Loucy (cell line): ENCODE measurements at regions not wholly inside any gene's neighbourhood (a gene's known extent, or its start where the extent isn't known, plus 50 kb on each side); places are given as distances from the start of the nearest gene placed in this dataset.

Experiments
- EZH2phosphoT487 ChIP-seq: fragments of 200-600 bp; IDR thresholded peaks from 2 replicates; pipeline ENCODE4 v1.6.1; 2018; ENCODE audit warnings: antibody characterized with exemption, mild to moderate bottlenecking, moderate library complexity, borderline replicate concordance
- TF ChIP-seq, protein P1 (sequence below): fragments of 200-600 bp; sonication (generic); conservative IDR thresholded peaks from 2 replicates; pipeline ENCODE4 v1.5.1; 2014; ENCODE audit warnings: mild to moderate bottlenecking, antibody characterized with exemption, low read length

GRCh38 chr16:63592852-63593251, 1529.0 kb downstream of the CDH11 start:
- TF ChIP-seq, protein P1, sequence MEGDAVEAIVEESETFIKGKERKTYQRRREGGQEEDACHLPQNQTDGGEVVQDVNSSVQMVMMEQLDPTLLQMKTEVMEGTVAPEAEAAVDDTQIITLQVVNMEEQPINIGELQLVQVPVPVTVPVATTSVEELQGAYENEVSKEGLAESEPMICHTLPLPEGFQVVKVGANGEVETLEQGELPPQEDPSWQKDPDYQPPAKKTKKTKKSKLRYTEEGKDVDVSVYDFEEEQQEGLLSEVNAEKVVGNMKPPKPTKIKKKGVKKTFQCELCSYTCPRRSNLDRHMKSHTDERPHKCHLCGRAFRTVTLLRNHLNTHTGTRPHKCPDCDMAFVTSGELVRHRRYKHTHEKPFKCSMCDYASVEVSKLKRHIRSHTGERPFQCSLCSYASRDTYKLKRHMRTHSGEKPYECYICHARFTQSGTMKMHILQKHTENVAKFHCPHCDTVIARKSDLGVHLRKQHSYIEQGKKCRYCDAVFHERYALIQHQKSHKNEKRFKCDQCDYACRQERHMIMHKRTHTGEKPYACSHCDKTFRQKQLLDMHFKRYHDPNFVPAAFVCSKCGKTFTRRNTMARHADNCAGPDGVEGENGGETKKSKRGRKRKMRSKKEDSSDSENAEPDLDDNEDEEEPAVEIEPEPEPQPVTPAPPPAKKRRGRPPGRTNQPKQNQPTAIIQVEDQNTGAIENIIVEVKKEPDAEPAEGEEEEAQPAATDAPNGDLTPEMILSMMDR: no peak
- no peak for TF ChIP-seq EZH2phosphoT487
